Gastroesophageal sphincter (tissue), 4 donors: ENCODE measurements at regions not wholly inside any gene's neighbourhood (a gene's known extent, or its start where the extent isn't known, plus 50 kb on each side); places are given as distances from the start of the nearest gene placed in this dataset.

Experiments used
- small RNA-seq, 4 donors: library from RNA; depleted of rRNA; stranded (forward); fragments of <200 nt; gene quantifications; one replicate each; pipeline ENCODE3, GENCODE V24; 2016

Small RNA genes in the stretch of these regions (small RNA-seq; reads per million reads assigned to genes)
- 0 reads per million in 4 donors for gene SNRPCP5
